HepG2 (cell line): ENCODE measurements at regions not wholly inside any gene's neighbourhood (a gene's known extent, or its start where the extent isn't known, plus 50 kb on each side); places are given as distances from the start of the nearest gene placed in this dataset. TPM values are rescaled to one million over a fixed set of nuclear protein-coding genes. Genes with fewer than 3 reads are reported as not detected.

Source experiments
- microRNA-seq: library from miRNA; unstranded; fragments of <30 nt; microRNA quantifications from one replicate; pipeline ENCODE4, GENCODE V29; 2020
- small RNA-seq, 3 experiments: library from RNA; depleted of rRNA; stranded (forward); fragments of <200 nt; gene quantifications; one replicate each; pipeline ENCODE3, GENCODE V24; 2012; ENCODE audit warnings: low read depth in 2 of 3, low replicate concordance in 1 of 3; ENCODE audit not compliant: insufficient read length in 3 of 3, insufficient read depth in 2 of 3

Small RNA genes in the stretch of these regions (microRNA-seq; reads per million reads assigned to microRNA genes)
- gene MIR4462: not detected

Small RNA genes in the stretch of these regions (small RNA-seq; reads per million reads assigned to genes)
- 0 reads per million in 3 experiments for gene MIR4462
